GM12864 (cell line): ENCODE measurements at regions not wholly inside any gene's neighbourhood (a gene's known extent, or its start where the extent isn't known, plus 50 kb on each side); places are given as distances from the start of the nearest gene placed in this dataset.

ENCODE experiments used
- DNase-seq: peaks from one replicate; pipeline ENCODE4 v3.0.0-alpha.2; 2011; ENCODE audit warnings: low read depth
- H3K4me3 ChIP-seq: 2 replicates; pipeline ENCODE4 v1.5.1; 2011; ENCODE audit warnings: mild to moderate bottlenecking, low read depth, low read length, control low read depth
- CTCF ChIP-seq: IDR thresholded peaks from 2 replicates; pipeline ENCODE4 v1.5.1; 2011; ENCODE audit warnings: low read depth, mild to moderate bottlenecking, moderate library complexity, low read length, control low read depth, inconsistent platforms; ENCODE audit errors: missing control alignments

DNA sequence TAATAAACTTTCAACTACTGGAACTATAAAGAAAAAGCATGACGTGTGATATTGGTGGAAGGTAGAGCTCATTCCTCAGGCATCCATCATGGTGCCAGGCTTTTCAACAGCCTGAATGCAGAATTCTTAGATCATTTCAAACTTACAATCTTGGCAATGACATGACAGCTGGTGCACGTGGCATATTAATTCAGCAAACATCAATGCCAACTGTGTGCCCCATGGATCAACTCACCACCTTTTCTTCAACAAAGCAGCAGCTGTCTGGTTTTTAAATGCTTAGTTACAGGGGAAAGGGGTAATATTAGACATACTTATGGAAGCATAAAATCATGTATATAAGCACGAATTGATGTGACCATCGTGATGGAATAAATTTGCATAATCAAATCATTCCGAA, 56.0 kb upstream of the OR13F1 start:
- DNase-seq, result no peak
- no peak for TF ChIP-seq CTCF
- H3K4me3 ChIP-seq, result no peak overlapping the region
